SK-N-SH (cell line): ENCODE measurements at regions not wholly inside any gene's neighbourhood (a gene's known extent, or its start where the extent isn't known, plus 50 kb on each side); places are given as distances from the start of the nearest gene placed in this dataset.

Source experiments
- CTCF ChIA-PET: fragments of 300-600, 350-600 bp; formaldehyde crosslinking; extraction: SDS; loops from one replicate; lab custom pipeline; 2021; lab: Yijun Ruan, JAX
- POLR2A ChIA-PET: fragments of 350-600 bp; sonication (Branson Sonifier 250); formaldehyde crosslinking; extraction: SDS; loops from one replicate; lab custom pipeline; 2020; ENCODE audit warnings: antibody characterized with exemption, inconsistent platforms; lab: Yijun Ruan, JAX
- DNase-seq: peaks from one replicate; pipeline ENCODE4 v3.0.0; 2012
- H2AFZ ChIP-seq: fragments of 200-600 bp; sonication (generic); 2 replicates; pipeline ENCODE4 v1.8.1; 2016; ENCODE audit warnings: antibody characterized with exemption, mild to moderate bottlenecking, low read depth
- H3F3A ChIP-seq: fragments of 200-600 bp; sonication (generic); replicated peaks from 2 replicates; pipeline ENCODE3; 2016; ENCODE audit warnings: antibody characterized with exemption, mild to moderate bottlenecking; ENCODE audit not compliant: insufficient read depth
- H3K27ac ChIP-seq, 2 experiments: fragments of 200-500 bp in 1 of 2; fragments of 200-600 bp in 1 of 2; sonication (Bioruptor generic) in 1 of 2; sonication (generic), shearing (Covaris generic) in 1 of 2; 2 replicates each; pipeline versions ENCODE4 v1.5.1 to v1.6.1; 2014 to 2016; ENCODE audit warnings: low read depth in 2 of 2, inconsistent platforms in 1 of 2, low read length in 1 of 2, mild to moderate bottlenecking in 1 of 2, mixed read lengths in 1 of 2
- H3K27me3 ChIP-seq: fragments of 200-600 bp; sonication (generic), shearing (Covaris generic); 2 replicates; pipeline ENCODE4 v1.6.1; 2016; ENCODE audit warnings: mixed run types; ENCODE audit not compliant: insufficient read depth
- H3K36me3 ChIP-seq, 2 experiments: fragments of 200-500 bp in 1 of 2; fragments of 200-600 bp in 1 of 2; sonication (Bioruptor generic) in 1 of 2; sonication (generic) in 1 of 2; replicated peaks in 1 of 2; 2 replicates each; pipeline versions ENCODE3 to v1.5.1; 2014 to 2016; ENCODE audit warnings: low read length in 1 of 2, mild to moderate bottlenecking in 1 of 2; ENCODE audit not compliant: insufficient read depth in 2 of 2, control insufficient read depth in 1 of 2
- H3K4me1 ChIP-seq, 2 experiments: fragments of 200-500 bp in 1 of 2; fragments of 200-600 bp in 1 of 2; sonication (Bioruptor generic) in 1 of 2; sonication (generic), shearing (Covaris generic) in 1 of 2; 2 replicates each; pipeline versions ENCODE4 v1.5.1 to v1.6.1; 2014 to 2016; ENCODE audit warnings: low read depth in 1 of 2, low read length in 1 of 2, mixed run types in 1 of 2; ENCODE audit not compliant: insufficient read depth in 2 of 2, control insufficient read depth in 1 of 2
- H3K4me2 ChIP-seq: fragments of 200-600 bp; sonication (generic), shearing (Covaris generic); 2 replicates; pipeline ENCODE4 v1.6.1; 2017; ENCODE audit warnings: mixed run types
- H3K4me3 ChIP-seq, 2 experiments: fragments of 200-500 bp in 1 of 2; fragments of 200-600 bp in 1 of 2; sonication (Bioruptor generic) in 1 of 2; sonication (generic), shearing (Covaris generic) in 1 of 2; 2 replicates each; pipeline versions ENCODE4 v1.5.1 to v1.8.1; 2014 to 2016; ENCODE audit warnings: low read depth in 2 of 2, inconsistent platforms in 1 of 2, low read length in 1 of 2, mild to moderate bottlenecking in 1 of 2, mixed read lengths in 1 of 2, moderate library complexity in 1 of 2
- H3K79me2 ChIP-seq: fragments of 200-600 bp; sonication (generic); 2 replicates; pipeline ENCODE4 v1.8.1; 2017; ENCODE audit warnings: mild to moderate bottlenecking; ENCODE audit not compliant: insufficient read depth
- H3K9ac ChIP-seq: fragments of 200-600 bp; sonication (generic); 2 replicates; pipeline ENCODE4 v1.6.1; 2017; ENCODE audit warnings: mixed run types
- H3K9me2 ChIP-seq: fragments of 200-600 bp; sonication (generic); 2 replicates; pipeline ENCODE4 v1.6.1; 2017; ENCODE audit warnings: mixed run types
- H3K9me3 ChIP-seq: fragments of 200-600 bp; sonication (generic); 2 replicates; pipeline ENCODE4 v1.6.1; 2017; ENCODE audit warnings: mixed run types, mild to moderate bottlenecking, moderate library complexity
- H4K20me1 ChIP-seq: fragments of 200-600 bp; sonication (generic); 2 replicates; pipeline ENCODE4 v1.6.1; 2017; ENCODE audit warnings: mild to moderate bottlenecking, mixed run types; ENCODE audit not compliant: insufficient read depth
- ELF1 ChIP-seq: IDR thresholded peaks from 2 replicates; pipeline ENCODE4 v1.4.0; 2012
- EZH2phosphoT487 ChIP-seq: fragments of 200-600 bp; sonication (generic); IDR thresholded peaks from 2 replicates; pipeline ENCODE4 v1.6.1; 2017; ENCODE audit warnings: low read depth, mixed run types, mild to moderate bottlenecking, antibody characterized with exemption, moderate library complexity, borderline replicate concordance
- FOXJ3 ChIP-seq: sonication (generic); formaldehyde crosslinking; IDR thresholded peaks from 2 replicates; pipeline ENCODE4 v1.5.1; 2020; ENCODE audit warnings: mild to moderate bottlenecking, missing genetic modification reagents
- FOXM1 ChIP-seq: IDR thresholded peaks from 2 replicates; pipeline ENCODE4 v1.4.0; 2012; ENCODE audit warnings: low read depth, mild to moderate bottlenecking
- GABPA ChIP-seq: IDR thresholded peaks from 2 replicates; pipeline ENCODE4 v1.4.0; 2012; ENCODE audit warnings: low read depth, mild to moderate bottlenecking
- GATA2 ChIP-seq: sonication (generic); formaldehyde crosslinking; IDR thresholded peaks from 2 replicates; pipeline ENCODE4 v1.5.0; 2020; ENCODE audit warnings: mild to moderate bottlenecking, missing genetic modification reagents
- MEF2A ChIP-seq: IDR thresholded peaks from 2 replicates; pipeline ENCODE4 v1.4.0; 2012; ENCODE audit warnings: low read depth, borderline replicate concordance
- PBX3 ChIP-seq: IDR thresholded peaks from 2 replicates; pipeline ENCODE4; 2012
- POLR2AphosphoS5 ChIP-seq: IDR thresholded peaks from 2 replicates; pipeline ENCODE4 v1.6.1; 2012; ENCODE audit warnings: low read depth, low read length
- RXRA ChIP-seq: IDR thresholded peaks from 2 replicates; pipeline ENCODE4 v1.4.0; 2012; ENCODE audit warnings: low read depth, mild to moderate bottlenecking, borderline replicate concordance
- SMC3 ChIP-seq: IDR thresholded peaks from 2 replicates; pipeline ENCODE4 v1.6.1; 2012; ENCODE audit warnings: low read depth, low read length, improper control_type of control experiment
- TAF1 ChIP-seq: IDR thresholded peaks from 2 replicates; pipeline ENCODE4 v1.6.1; 2012; ENCODE audit warnings: low read depth, mild to moderate bottlenecking, low read length, moderate library complexity, borderline replicate concordance
- USF2 ChIP-seq: fragments of 150-350 bp; IDR thresholded peaks from 2 replicates; pipeline ENCODE4 v1.6.1; 2017; ENCODE audit warnings: antibody characterized with exemption, low read length, low read depth, borderline replicate concordance
- WGBS: methylation state at CpG from one replicate; pipeline ENCODE4 v1.1.6; 2017; ENCODE audit warnings: low lambda C conversion rate; 5-methylcytosine and 5-hydroxymethylcytosine counted together
- TF ChIP-seq, protein P1 (sequence below): fragments of 150-350 bp; IDR thresholded peaks from 2 replicates; pipeline ENCODE4 v1.6.1; 2016; ENCODE audit warnings: mild to moderate bottlenecking, low read depth, low read length
- TF ChIP-seq, protein P2 (sequence below): fragments of 200-600 bp; sonication (generic); IDR thresholded peaks from 2 replicates; pipeline ENCODE4 v1.6.1; 2017; ENCODE audit warnings: antibody characterized with exemption, mild to moderate bottlenecking, moderate library complexity
- TF ChIP-seq, protein P3 (sequence below): IDR thresholded peaks from 2 replicates; pipeline ENCODE4 v1.4.0; 2012; ENCODE audit warnings: low read depth, borderline replicate concordance
- TF ChIP-seq, protein P4 (sequence below): IDR thresholded peaks from 2 replicates; pipeline ENCODE4 v1.4.0; 2012; ENCODE audit warnings: low read depth, borderline replicate concordance

GRCh38 chr20:48419173-48419572 lies 408.6 kb downstream of the PREX1 start (continued):
- no peak for TF ChIP-seq EZH2phosphoT487
- TF ChIP-seq, protein P1, sequence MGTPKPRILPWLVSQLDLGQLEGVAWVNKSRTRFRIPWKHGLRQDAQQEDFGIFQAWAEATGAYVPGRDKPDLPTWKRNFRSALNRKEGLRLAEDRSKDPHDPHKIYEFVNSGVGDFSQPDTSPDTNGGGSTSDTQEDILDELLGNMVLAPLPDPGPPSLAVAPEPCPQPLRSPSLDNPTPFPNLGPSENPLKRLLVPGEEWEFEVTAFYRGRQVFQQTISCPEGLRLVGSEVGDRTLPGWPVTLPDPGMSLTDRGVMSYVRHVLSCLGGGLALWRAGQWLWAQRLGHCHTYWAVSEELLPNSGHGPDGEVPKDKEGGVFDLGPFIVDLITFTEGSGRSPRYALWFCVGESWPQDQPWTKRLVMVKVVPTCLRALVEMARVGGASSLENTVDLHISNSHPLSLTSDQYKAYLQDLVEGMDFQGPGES, result no peak
- TF ChIP-seq, protein P2, sequence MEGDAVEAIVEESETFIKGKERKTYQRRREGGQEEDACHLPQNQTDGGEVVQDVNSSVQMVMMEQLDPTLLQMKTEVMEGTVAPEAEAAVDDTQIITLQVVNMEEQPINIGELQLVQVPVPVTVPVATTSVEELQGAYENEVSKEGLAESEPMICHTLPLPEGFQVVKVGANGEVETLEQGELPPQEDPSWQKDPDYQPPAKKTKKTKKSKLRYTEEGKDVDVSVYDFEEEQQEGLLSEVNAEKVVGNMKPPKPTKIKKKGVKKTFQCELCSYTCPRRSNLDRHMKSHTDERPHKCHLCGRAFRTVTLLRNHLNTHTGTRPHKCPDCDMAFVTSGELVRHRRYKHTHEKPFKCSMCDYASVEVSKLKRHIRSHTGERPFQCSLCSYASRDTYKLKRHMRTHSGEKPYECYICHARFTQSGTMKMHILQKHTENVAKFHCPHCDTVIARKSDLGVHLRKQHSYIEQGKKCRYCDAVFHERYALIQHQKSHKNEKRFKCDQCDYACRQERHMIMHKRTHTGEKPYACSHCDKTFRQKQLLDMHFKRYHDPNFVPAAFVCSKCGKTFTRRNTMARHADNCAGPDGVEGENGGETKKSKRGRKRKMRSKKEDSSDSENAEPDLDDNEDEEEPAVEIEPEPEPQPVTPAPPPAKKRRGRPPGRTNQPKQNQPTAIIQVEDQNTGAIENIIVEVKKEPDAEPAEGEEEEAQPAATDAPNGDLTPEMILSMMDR, result no peak
- no peak for TF ChIP-seq ELF1
- no peak for TF ChIP-seq GATA2 (CRISPR knock-in tag)

GRCh38 chr20:48416002-48416401 lies 411.8 kb downstream of the PREX1 start:
- H4K20me1 ChIP-seq, result no peaks in the 10 kb centered on the region
- no peak for DNase-seq
- no peaks in the 10 kb centered on the region for H3K79me2 ChIP-seq
- H3K4me3 ChIP-seq, result no peak overlapping the region
- H3K27me3 ChIP-seq, result peaks cover 4% of the 10 kb centered on the region; the same call in 1 of the 2 replicates
- no peaks in the 10 kb centered on the region for H3F3A ChIP-seq
- ChIA-PET CTCF (interaction anchor here (1.4 kb wide), 1 partner anchor 205 kb away, joined by 4 read pairs; no protein-coding TSS in a partner anchor), POLR2A (no interaction called here)
- no peak overlapping the region for H2AFZ ChIP-seq
- no peaks in the 10 kb centered on the region for H3K36me3 ChIP-seq
- no peak overlapping the region for H3K9ac ChIP-seq
- no peak for TF ChIP-seq FOXM1
- TF ChIP-seq SMC3, result no peak
- no peaks in the 10 kb centered on the region for H3K9me3 ChIP-seq
- H3K4me1 ChIP-seq, result no peaks in the 10 kb centered on the region
- H3K27ac ChIP-seq, result no peak overlapping the region
- H3K4me2 ChIP-seq, result no peak overlapping the region
- 20% methylated on average over 5 of the region's 5 CpGs for WGBS
- no peaks in the 10 kb centered on the region for H3K9me2 ChIP-seq

- Histone ChIP-seq H3K27me3 (peaks cover 7% of the 10 kb centered on the region; the same call in 1 of the 2 replicates), H3F3A (no peaks in the 10 kb centered on the region), H3K9me3 (no peaks in the 10 kb centered on the region), H3K27ac (no peak overlapping the region), H3K79me2 (no peaks in the 10 kb centered on the region), H3K4me1 (no peaks in the 10 kb centered on the region), H2AFZ (no peak overlapping the region), H3K4me3 (no peak overlapping the region), H3K9ac (no peak overlapping the region), H3K36me3 (no peaks in the 10 kb centered on the region), H3K4me2 (no peak overlapping the region), H3K9me2 (no peaks in the 10 kb centered on the region), H4K20me1 (no peaks in the 10 kb centered on the region)
- CTCF ChIA-PET, result no interaction called here
- 52% methylated on average over 1 of the region's 1 CpG for WGBS
- POLR2A ChIA-PET, result no interaction called here
- DNase-seq, result no peak
- TF ChIP-seq GABPA, result no peak
- no peak for TF ChIP-seq POLR2AphosphoS5
- no peak for TF ChIP-seq PBX3
- TF ChIP-seq RXRA, result no peak
- no peak for TF ChIP-seq USF2
- TF ChIP-seq FOXM1, result no peak
- no peak for TF ChIP-seq MEF2A
- TF ChIP-seq, protein P1, result no peak
- TF ChIP-seq, protein P3, sequence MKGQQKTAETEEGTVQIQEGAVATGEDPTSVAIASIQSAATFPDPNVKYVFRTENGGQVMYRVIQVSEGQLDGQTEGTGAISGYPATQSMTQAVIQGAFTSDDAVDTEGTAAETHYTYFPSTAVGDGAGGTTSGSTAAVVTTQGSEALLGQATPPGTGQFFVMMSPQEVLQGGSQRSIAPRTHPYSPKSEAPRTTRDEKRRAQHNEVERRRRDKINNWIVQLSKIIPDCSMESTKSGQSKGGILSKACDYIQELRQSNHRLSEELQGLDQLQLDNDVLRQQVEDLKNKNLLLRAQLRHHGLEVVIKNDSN, result no peak
- TF ChIP-seq, protein P4, sequence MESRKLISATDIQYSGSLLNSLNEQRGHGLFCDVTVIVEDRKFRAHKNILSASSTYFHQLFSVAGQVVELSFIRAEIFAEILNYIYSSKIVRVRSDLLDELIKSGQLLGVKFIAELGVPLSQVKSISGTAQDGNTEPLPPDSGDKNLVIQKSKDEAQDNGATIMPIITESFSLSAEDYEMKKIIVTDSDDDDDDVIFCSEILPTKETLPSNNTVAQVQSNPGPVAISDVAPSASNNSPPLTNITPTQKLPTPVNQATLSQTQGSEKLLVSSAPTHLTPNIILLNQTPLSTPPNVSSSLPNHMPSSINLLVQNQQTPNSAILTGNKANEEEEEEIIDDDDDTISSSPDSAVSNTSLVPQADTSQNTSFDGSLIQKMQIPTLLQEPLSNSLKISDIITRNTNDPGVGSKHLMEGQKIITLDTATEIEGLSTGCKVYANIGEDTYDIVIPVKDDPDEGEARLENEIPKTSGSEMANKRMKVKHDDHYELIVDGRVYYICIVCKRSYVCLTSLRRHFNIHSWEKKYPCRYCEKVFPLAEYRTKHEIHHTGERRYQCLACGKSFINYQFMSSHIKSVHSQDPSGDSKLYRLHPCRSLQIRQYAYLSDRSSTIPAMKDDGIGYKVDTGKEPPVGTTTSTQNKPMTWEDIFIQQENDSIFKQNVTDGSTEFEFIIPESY, result no peak
- TF ChIP-seq TAF1, result no peak
- TF ChIP-seq FOXJ3 (CRISPR knock-in tag), result no peak
Measured at GRCh38 chr20:48414786-48415185, 413.0 kb downstream of the PREX1 start.
